Aorta (tissue), 5 donors: ENCODE measurements at regions not wholly inside any gene's neighbourhood (a gene's known extent, or its start where the extent isn't known, plus 50 kb on each side); places are given as distances from the start of the nearest gene placed in this dataset.
A peak's percentile ranks its signal among the peaks of the same experiment; 100 is the strongest.
"Not testable (repeated sequence)": the region's sequence is repeated elsewhere in the genome, so short reads cannot be mapped to it uniquely, and the experiment has no call there.

Source experiments
- ATAC-seq: fragments of 200-7000 bp; cut with Tn5 transposase; one replicate; pipeline ENCODE4 v1.9.1; 2022; ENCODE audit warnings: moderate library complexity; ENCODE audit not compliant: low FRiP score
- DNase-seq, 2 donors: peaks; one replicate each; pipeline ENCODE4 v3.0.0-alpha.2; 2020
- H3K27ac ChIP-seq, 2 donors: one replicate each; pipeline ENCODE4 v1.5.1; 2013; ENCODE audit warnings: low read length in 2 of 2, mild to moderate bottlenecking in 2 of 2, moderate library complexity in 2 of 2, control low read depth in 1 of 2, inconsistent platforms in 1 of 2, low read depth in 1 of 2
- H3K27me3 ChIP-seq, 2 donors: one replicate each; pipeline ENCODE4 v1.6.1; 2013; ENCODE audit warnings: control low read depth in 1 of 2, low read length in 1 of 2, mild to moderate bottlenecking in 1 of 2, moderate library complexity in 1 of 2; ENCODE audit not compliant: insufficient read depth in 2 of 2, control insufficient read depth in 1 of 2
- H3K36me3 ChIP-seq, 2 donors: one replicate each; pipeline ENCODE4 v1.6.1; 2013; ENCODE audit warnings: control low read depth in 1 of 2, low read length in 1 of 2, mild to moderate bottlenecking in 1 of 2; ENCODE audit not compliant: insufficient read depth in 2 of 2, control insufficient read depth in 1 of 2
- H3K4me1 ChIP-seq, 2 donors: one replicate each; pipeline ENCODE4 v1.6.1; 2013; ENCODE audit warnings: low read length in 2 of 2, control low read depth in 1 of 2, mild to moderate bottlenecking in 1 of 2, moderate library complexity in 1 of 2; ENCODE audit not compliant: insufficient read depth in 2 of 2, control insufficient read depth in 1 of 2
- H3K4me3 ChIP-seq, 2 donors: one replicate each; pipeline ENCODE4 v1.5.1; 2013; ENCODE audit warnings: low read length in 2 of 2, control low read depth in 1 of 2, mild to moderate bottlenecking in 1 of 2
- H3K9me3 ChIP-seq: one replicate; pipeline ENCODE4 v1.6.1; 2013; ENCODE audit warnings: mild to moderate bottlenecking, low read length; ENCODE audit not compliant: control insufficient read depth
- WGBS, 2 donors: extraction: QIAGEN DNeasy Blood & Tissue Kit; methylation state at CpG; one replicate each; pipeline ENCODE4 v1.1.7; 2013; 5-methylcytosine and 5-hydroxymethylcytosine counted together
- intact Hi-C, 2 donors: fragments of 100-400 bp; cut with DNase I; formaldehyde crosslinking; loops; one replicate each; pipeline versions ENCODE4 v1.14.2 to v1.15.0; 2022
- donor health status: healthy with polysubstance abuse.
- donor health status: Bipolar disorder and iron deficiency.
- donor health status: DM: no; HTN: no; CAD: no.
- donor health status: DM: no; HTN: no; CAD: no.
- donor health status: DM: yes; HTN: yes; CAD: no.

- no peak overlapping the region for H3K4me3 ChIP-seq
- intact Hi-C loops: no loop called here
- H3K36me3 ChIP-seq: no peaks in the 10 kb centered on the region
- H3K27me3 ChIP-seq: no peaks in the 10 kb centered on the region
- H3K9me3 ChIP-seq: no peaks in the 10 kb centered on the region
- no peak overlapping the region for H3K27ac ChIP-seq
- no peaks in the 10 kb centered on the region for H3K4me1 ChIP-seq
- 81 to 83% methylated on average over 4 of the region's 4 CpGs for WGBS, 2 donors
- ATAC-seq (no peak), DNase-seq (no peak)
These were observed 54.8 kb upstream of the HMGB1 start for GRCh38 chr13:30520571-30520970.

- Histone ChIP-seq H3K36me3 (no peaks in the 10 kb centered on the region), H3K27ac (no peak overlapping the region), H3K4me1 (no peaks in the 10 kb centered on the region), H3K9me3 (no peaks in the 10 kb centered on the region), H3K4me3 (no peak overlapping the region), H3K27me3 (no peaks in the 10 kb centered on the region)
- DNase-seq (no peak), ATAC-seq (no peak)
- intact Hi-C loops: no loop called here
- 67 to 94% methylated on average over 2 of the region's 2 CpGs for WGBS, 2 donors
These were observed 57.5 kb upstream of the HMGB1 start for GRCh38 chr13:30523211-30523610.

- ATAC-seq, H3K9me3 ChIP-seq, H3K36me3 ChIP-seq, H3K4me1 ChIP-seq, H3K27me3 ChIP-seq, H3K4me3 ChIP-seq, H3K27ac ChIP-seq, DNase-seq, intact Hi-C loops: not testable (repeated sequence)
- WGBS, 2 donors: 84 to 90% methylated on average over 1 of the region's 1 CpG
These were observed 58.1 kb upstream of the HMGB1 start for GRCh38 chr13:30523817-30524216.

- H3K9me3 ChIP-seq, ATAC-seq, H3K27ac ChIP-seq, H3K36me3 ChIP-seq, H3K4me3 ChIP-seq, H3K4me1 ChIP-seq, H3K27me3 ChIP-seq, intact Hi-C loops, DNase-seq: not testable (repeated sequence)
- 0 to 40% methylated on average over 1 of the region's 1 CpG for WGBS, 2 donors
These were observed 59.5 kb upstream of the HMGB1 start for GRCh38 chr13:30525212-30525611.

GRCh38 chr13:30526612-30527495 is 61.1 kb upstream of the HMGB1 start:
- DNase-seq (no peak), ATAC-seq (peak; percentile 38)
- Histone ChIP-seq H3K9me3 (no peaks in the 10 kb centered on the region), H3K27ac (no peak overlapping the region), H3K4me3 (no peak overlapping the region), H3K4me1 (no peaks in the 10 kb centered on the region), H3K27me3 (no peaks in the 10 kb centered on the region), H3K36me3 (no peaks in the 10 kb centered on the region)
- WGBS, 2 donors: 50 to 62% methylated on average over 21 of the region's 21 CpGs
- intact Hi-C loops: no loop called here

- WGBS, 2 donors: 87 to 89% methylated on average over 8 of the region's 8 CpGs
- DNase-seq: no peak
These were observed 63.5 kb upstream of the HMGB1 start for GRCh38 chr13:30529085-30529834.

GRCh38 chr13:30535046-30535445 is 69.3 kb upstream of the HMGB1 start:
- H3K36me3 ChIP-seq: no peaks in the 10 kb centered on the region
- 63 to 75% methylated on average over 2 of the region's 2 CpGs for WGBS, 2 donors
- H3K27me3 ChIP-seq: no peaks in the 10 kb centered on the region
- no peak overlapping the region for H3K27ac ChIP-seq
- ATAC-seq: no peak
- no peaks in the 10 kb centered on the region for H3K9me3 ChIP-seq
- no peaks in the 10 kb centered on the region for H3K4me1 ChIP-seq
- intact Hi-C loops: no loop called here
- no peak overlapping the region for H3K4me3 ChIP-seq
- no peak for DNase-seq

More at GRCh38 chr13:30529085-30529834, 63.5 kb upstream of the HMGB1 start:
- H3K9me3 ChIP-seq: no peaks in the 10 kb centered on the region
- intact Hi-C loops: no loop called here
- no peaks in the 10 kb centered on the region for H3K27me3 ChIP-seq
- no peak overlapping the region for H3K27ac ChIP-seq
- H3K4me3 ChIP-seq: no peak overlapping the region
- H3K36me3 ChIP-seq: no peaks in the 10 kb centered on the region
- no peak for ATAC-seq
- H3K4me1 ChIP-seq: no peaks in the 10 kb centered on the region

- Histone ChIP-seq H3K27ac (no peak overlapping the region), H3K4me1 (no peaks in the 10 kb centered on the region), H3K36me3 (no peaks in the 10 kb centered on the region), H3K4me3 (no peak overlapping the region), H3K9me3 (no peaks in the 10 kb centered on the region), H3K27me3 (no peaks in the 10 kb centered on the region)
- intact Hi-C loops: no loop called here
- no peak for ATAC-seq
- DNase-seq: no peak
- 81 to 87% methylated on average over 2 of the region's 2 CpGs for WGBS, 2 donors
These were observed 72.4 kb upstream of the USPL1 start for GRCh38 chr13:30545320-30545719.

GRCh38 chr13:30548046-30548445 is 69.7 kb upstream of the USPL1 start:
- DNase-seq, H3K27ac ChIP-seq, H3K9me3 ChIP-seq, H3K36me3 ChIP-seq, H3K4me1 ChIP-seq, H3K4me3 ChIP-seq, ATAC-seq, intact Hi-C loops, H3K27me3 ChIP-seq: not testable (repeated sequence)
- WGBS, 2 donors: 70 to 73% methylated on average over 5 of the region's 5 CpGs
